Aorta (tissue), 5 donors: ENCODE measurements at regions not wholly inside any gene's neighbourhood (a gene's known extent, or its start where the extent isn't known, plus 50 kb on each side); places are given as distances from the start of the nearest gene placed in this dataset.

Experiments
- ATAC-seq: fragments of 200-7000 bp; cut with Tn5 transposase; one replicate; pipeline ENCODE4 v1.9.1; 2022; ENCODE audit warnings: moderate library complexity; ENCODE audit not compliant: low FRiP score
- DNase-seq, 2 donors: peaks; one replicate each; pipeline ENCODE4 v3.0.0-alpha.2; 2020
- H3K27ac ChIP-seq, 2 donors: one replicate each; pipeline ENCODE4 v1.5.1; 2013; ENCODE audit warnings: low read length in 2 of 2, mild to moderate bottlenecking in 2 of 2, moderate library complexity in 2 of 2, control low read depth in 1 of 2, inconsistent platforms in 1 of 2, low read depth in 1 of 2
- H3K27me3 ChIP-seq, 2 donors: one replicate each; pipeline ENCODE4 v1.6.1; 2013; ENCODE audit warnings: control low read depth in 1 of 2, low read length in 1 of 2, mild to moderate bottlenecking in 1 of 2, moderate library complexity in 1 of 2; ENCODE audit not compliant: insufficient read depth in 2 of 2, control insufficient read depth in 1 of 2
- H3K36me3 ChIP-seq, 2 donors: one replicate each; pipeline ENCODE4 v1.6.1; 2013; ENCODE audit warnings: control low read depth in 1 of 2, low read length in 1 of 2, mild to moderate bottlenecking in 1 of 2; ENCODE audit not compliant: insufficient read depth in 2 of 2, control insufficient read depth in 1 of 2
- H3K4me1 ChIP-seq, 2 donors: one replicate each; pipeline ENCODE4 v1.6.1; 2013; ENCODE audit warnings: low read length in 2 of 2, control low read depth in 1 of 2, mild to moderate bottlenecking in 1 of 2, moderate library complexity in 1 of 2; ENCODE audit not compliant: insufficient read depth in 2 of 2, control insufficient read depth in 1 of 2
- H3K4me3 ChIP-seq, 2 donors: one replicate each; pipeline ENCODE4 v1.5.1; 2013; ENCODE audit warnings: low read length in 2 of 2, control low read depth in 1 of 2, mild to moderate bottlenecking in 1 of 2
- H3K9me3 ChIP-seq: one replicate; pipeline ENCODE4 v1.6.1; 2013; ENCODE audit warnings: mild to moderate bottlenecking, low read length; ENCODE audit not compliant: control insufficient read depth
- WGBS, 2 donors: extraction: QIAGEN DNeasy Blood & Tissue Kit; methylation state at CpG; one replicate each; pipeline ENCODE4 v1.1.7; 2013; 5-methylcytosine and 5-hydroxymethylcytosine counted together
- intact Hi-C, 2 donors: fragments of 100-400 bp; cut with DNase I; formaldehyde crosslinking; loops; one replicate each; pipeline versions ENCODE4 v1.14.2 to v1.15.0; 2022
- donor health status: healthy with polysubstance abuse.
- donor health status: Bipolar disorder and iron deficiency.
- donor health status: DM: no; HTN: no; CAD: no.
- donor health status: DM: no; HTN: no; CAD: no.
- donor health status: DM: yes; HTN: yes; CAD: no.

DNA sequence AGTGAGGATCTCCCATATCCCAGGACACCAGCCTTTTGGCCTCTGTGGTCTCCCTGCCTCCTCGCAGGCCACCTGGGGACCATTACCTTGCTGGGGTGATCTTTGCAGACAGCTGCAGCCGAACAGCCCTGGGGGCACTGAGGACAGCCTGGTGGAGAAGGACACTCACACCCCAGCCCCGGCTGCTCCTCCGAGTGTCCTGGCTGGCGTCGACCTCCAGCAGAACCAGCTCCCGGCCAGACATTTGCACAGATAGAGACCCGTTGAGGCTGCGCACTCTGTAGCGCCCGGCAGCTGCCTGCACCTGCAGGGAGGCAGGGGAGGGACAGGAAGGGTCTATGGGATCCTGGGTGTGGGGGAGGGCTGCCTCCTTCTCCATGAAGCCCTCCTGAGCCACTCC, 90.3 kb downstream of the RMI2 start:
- Histone ChIP-seq H3K27ac (no peak overlapping the region), H3K9me3 (peaks cover 6% of the 10 kb centered on the region), H3K27me3 (no peaks in the 10 kb centered on the region), H3K4me1 (no peaks in the 10 kb centered on the region), H3K36me3 (no peaks in the 10 kb centered on the region), H3K4me3 (no peak overlapping the region)
- intact Hi-C loops = no loop called here
- ATAC-seq (no peak), DNase-seq (no peak)
- 87% methylated on average over 11 of the region's 11 CpGs for WGBS, 2 donors

DNA sequence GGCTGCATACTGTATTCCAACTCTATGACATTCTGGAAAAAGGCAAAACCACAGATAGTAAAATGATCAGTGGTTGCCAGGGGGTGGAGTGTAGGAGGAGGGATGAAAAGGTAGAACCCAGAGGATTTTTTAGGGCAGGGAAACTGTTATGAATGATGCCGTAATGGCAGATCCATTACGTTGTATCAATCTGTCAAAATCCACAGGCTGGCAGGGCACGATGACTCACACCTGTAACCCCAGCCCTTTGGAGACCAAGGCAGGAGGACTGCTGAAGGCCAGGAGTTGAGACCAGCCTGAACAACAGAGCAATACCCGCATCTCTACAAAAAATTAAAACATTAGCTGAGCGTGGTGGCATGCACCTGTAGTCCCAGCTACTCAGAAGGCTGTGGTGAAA, 91.8 kb downstream of the RMI2 start:
- DNase-seq = no peak
- WGBS, 2 donors = 91 to 92% methylated on average over 5 of the region's 5 CpGs
- intact Hi-C loops = no loop called here
- Histone ChIP-seq H3K27ac (no peak overlapping the region), H3K9me3 (peaks cover 6% of the 10 kb centered on the region), H3K27me3 (no peaks in the 10 kb centered on the region), H3K4me3 (no peak overlapping the region), H3K4me1 (no peaks in the 10 kb centered on the region), H3K36me3 (no peaks in the 10 kb centered on the region)
- no peak for ATAC-seq

DNA sequence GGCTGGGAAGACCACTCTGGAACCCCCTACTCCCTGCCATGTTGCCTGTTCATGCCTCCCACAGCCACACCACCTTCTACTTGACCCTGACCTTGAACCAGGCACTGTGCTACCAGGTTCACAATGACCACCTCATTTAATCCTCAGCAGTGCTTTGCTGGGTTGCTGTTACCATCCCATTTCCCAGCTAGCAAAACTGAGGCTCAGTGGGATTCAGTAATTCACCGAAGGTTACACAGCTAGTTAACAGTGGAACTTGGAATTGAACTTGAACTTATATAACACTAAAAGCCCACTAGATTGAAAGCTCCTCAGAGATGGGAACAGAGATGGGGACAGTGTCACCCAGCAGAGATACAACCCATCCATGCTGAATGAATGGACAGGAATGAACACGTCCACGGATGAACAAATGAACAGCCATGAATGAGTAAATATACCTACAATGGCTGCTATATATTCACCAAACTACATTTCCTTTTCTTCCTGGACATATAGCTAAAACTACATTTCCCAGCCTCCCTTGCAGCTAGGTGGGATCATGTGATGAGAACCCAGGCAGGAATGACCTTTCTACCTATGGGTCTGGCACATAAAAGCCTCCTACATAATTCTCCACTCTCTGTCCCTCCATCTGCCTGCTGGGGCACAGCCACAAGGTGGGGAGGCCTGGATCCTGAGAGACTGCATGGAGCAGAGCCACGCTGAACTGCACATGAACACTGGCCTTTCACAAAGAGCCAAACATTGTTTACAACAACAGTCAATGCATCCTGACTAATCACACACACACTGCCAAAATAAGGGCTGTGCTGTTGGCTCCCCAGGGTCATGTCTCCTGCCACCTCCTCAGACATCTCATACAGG, 94.8 kb downstream of the RMI2 start:
- Histone ChIP-seq H3K27ac (no peak overlapping the region), H3K27me3 (no peaks in the 10 kb centered on the region), H3K4me3 (no peak overlapping the region), H3K36me3 (no peaks in the 10 kb centered on the region), H3K4me1 (no peaks in the 10 kb centered on the region), H3K9me3 (peaks cover 6% of the 10 kb centered on the region)
- no peak for ATAC-seq
- intact Hi-C loops = no loop called here
- DNase-seq = no peak
- WGBS, 2 donors = 95 to 99% methylated on average over 4 of the region's 4 CpGs

- Histone ChIP-seq H3K36me3 (no peaks in the 10 kb centered on the region), H3K9me3 (peaks cover 6% of the 10 kb centered on the region), H3K27ac (no peak overlapping the region), H3K4me1 (no peaks in the 10 kb centered on the region), H3K27me3 (no peaks in the 10 kb centered on the region), H3K4me3 (no peak overlapping the region)
- WGBS, 2 donors = 94 to 96% methylated on average over 7 of the region's 7 CpGs
- DNase-seq (no peak), ATAC-seq (no peak)
- intact Hi-C loops = no loop called here
Observed at GRCh38 chr16:11440657-11441012, 95.4 kb downstream of the RMI2 start.

DNA sequence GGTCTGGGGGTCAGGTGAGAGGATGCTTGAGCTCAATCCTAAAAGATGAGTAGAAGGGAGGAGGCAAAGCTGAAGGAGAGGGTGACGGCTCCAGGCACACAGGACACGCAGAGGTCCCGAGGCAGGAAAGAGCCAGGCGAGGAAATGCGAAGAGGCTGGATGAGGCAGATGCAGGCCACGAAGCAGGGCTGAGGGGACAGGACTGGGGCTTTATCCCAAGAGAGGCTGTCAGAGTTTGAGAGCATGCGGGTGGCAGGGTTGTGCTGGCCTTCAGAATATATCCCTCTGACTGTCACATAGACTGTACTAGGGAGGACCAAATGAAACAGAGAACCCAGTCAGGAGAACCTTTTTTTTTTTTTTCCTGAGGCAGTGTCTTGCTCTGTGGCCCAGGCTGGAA, 100.2 kb downstream of the RMI2 start:
- intact Hi-C loops = no loop called here
- Histone ChIP-seq H3K4me3 (no peak overlapping the region), H3K4me1 (no peaks in the 10 kb centered on the region), H3K27ac (no peak overlapping the region), H3K36me3 (no peaks in the 10 kb centered on the region), H3K9me3 (peaks cover 3% of the 10 kb centered on the region), H3K27me3 (no peaks in the 10 kb centered on the region)
- WGBS, 2 donors = 89 to 95% methylated on average over 7 of the region's 7 CpGs
- DNase-seq = no peak
- no peak for ATAC-seq

GRCh38 chr16:11446566-11447119, 101.4 kb downstream of the RMI2 start:
- H3K4me3 ChIP-seq = no peak overlapping the region
- DNase-seq (no peak), ATAC-seq (no peak)
- WGBS, 2 donors = 83 to 86% methylated on average over 12 of the region's 12 CpGs
- intact Hi-C loops = no loop called here
- H3K27ac ChIP-seq = no peak overlapping the region
- no peaks in the 10 kb centered on the region for H3K36me3 ChIP-seq
- no peaks in the 10 kb centered on the region for H3K9me3 ChIP-seq
- H3K27me3 ChIP-seq = no peaks in the 10 kb centered on the region
- no peaks in the 10 kb centered on the region for H3K4me1 ChIP-seq

DNA sequence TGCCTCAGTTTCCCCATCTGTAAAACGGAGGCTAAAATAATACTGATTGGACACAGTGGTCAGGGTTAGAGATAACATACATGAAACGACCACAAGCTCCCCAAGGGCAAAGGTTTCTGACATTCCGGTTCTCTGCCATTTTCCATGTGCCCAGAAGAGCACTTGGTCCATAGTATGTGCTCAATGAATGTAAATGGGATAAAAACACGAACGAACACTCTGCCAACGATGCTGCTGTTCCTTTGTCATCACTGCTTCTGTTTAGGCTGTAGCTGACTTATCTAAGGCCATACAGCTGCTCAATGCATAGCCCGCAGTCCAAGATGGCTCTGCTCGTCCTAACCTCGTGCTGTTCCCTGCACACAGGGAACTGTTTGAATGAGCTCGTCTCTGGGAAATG, 102.0 kb downstream of the RMI2 start:
- Histone ChIP-seq H3K27me3 (no peaks in the 10 kb centered on the region), H3K36me3 (no peaks in the 10 kb centered on the region), H3K27ac (no peak overlapping the region), H3K4me3 (no peak overlapping the region), H3K4me1 (no peaks in the 10 kb centered on the region), H3K9me3 (no peaks in the 10 kb centered on the region)
- WGBS, 2 donors = 92 to 93% methylated on average over 10 of the region's 10 CpGs
- intact Hi-C loops = no loop called here
- DNase-seq = no peak
- ATAC-seq = no peak

- intact Hi-C loops = no loop called here
- ATAC-seq (no peak), DNase-seq (no peak)
- Histone ChIP-seq H3K4me1 (no peaks in the 10 kb centered on the region), H3K4me3 (no peak overlapping the region), H3K9me3 (no peaks in the 10 kb centered on the region), H3K36me3 (no peaks in the 10 kb centered on the region), H3K27me3 (no peaks in the 10 kb centered on the region), H3K27ac (no peak overlapping the region)
- 84 to 85% methylated on average over 11 of the region's 11 CpGs for WGBS, 2 donors
Observed at GRCh38 chr16:11447836-11448235, 102.6 kb downstream of the RMI2 start.

DNA sequence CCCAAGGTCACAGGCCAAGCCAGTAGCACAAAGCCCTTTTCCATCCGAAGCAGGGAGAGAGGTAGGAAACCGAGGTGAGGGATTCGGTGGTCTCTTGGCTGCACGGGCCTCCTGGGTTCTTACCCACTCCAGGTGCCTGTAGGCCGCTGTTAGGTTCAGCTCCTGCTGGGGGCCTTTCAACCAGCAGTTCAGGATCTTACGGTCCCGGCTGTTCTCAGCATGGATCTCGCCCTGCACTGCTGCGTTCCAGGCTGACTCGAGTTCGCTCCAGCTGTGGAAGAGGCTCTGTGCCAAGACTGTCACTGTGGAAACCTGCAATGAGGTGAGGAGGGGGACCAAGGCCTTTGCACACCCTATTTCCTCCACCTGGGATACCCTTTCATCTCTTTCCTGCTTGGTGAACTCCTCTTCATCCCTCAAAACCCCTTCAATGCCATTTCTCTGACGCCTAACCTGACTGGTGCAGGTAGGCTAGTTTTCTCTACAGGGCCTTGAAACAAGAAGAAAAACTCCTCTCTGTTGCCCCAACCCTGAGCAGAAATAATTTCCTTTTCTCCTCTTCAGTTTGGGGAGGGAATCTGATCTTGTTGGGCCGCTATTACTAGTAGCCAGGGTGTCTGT, 103.6 kb downstream of the RMI2 start:
- ATAC-seq = no peak
- no peaks in the 10 kb centered on the region for H3K36me3 ChIP-seq
- H3K9me3 ChIP-seq = no peaks in the 10 kb centered on the region
- H3K4me3 ChIP-seq = no peak overlapping the region
- no peaks in the 10 kb centered on the region for H3K27me3 ChIP-seq
- H3K27ac ChIP-seq = no peak overlapping the region
- intact Hi-C loops = no loop called here
- DNase-seq = no peak
- 87% methylated on average over 13 of the region's 13 CpGs for WGBS, 2 donors
- H3K4me1 ChIP-seq = no peaks in the 10 kb centered on the region
